A673 (cell line): ENCODE measurements at regions not wholly inside any gene's neighbourhood (a gene's known extent, or its start where the extent isn't known, plus 50 kb on each side); places are given as distances from the start of the nearest gene placed in this dataset.
"Not testable (repeated sequence)": the region's sequence is repeated elsewhere in the genome, so short reads cannot be mapped to it uniquely, and the experiment has no call there.

ENCODE experiments used
- BruUV-seq: library from RNA; stranded (reverse); fragments of 400-500 nt; replicated peaks from 2 replicates; lab custom pipeline; 2021; lab: Mats Ljungman, UMichigan
- CTCF ChIA-PET: fragments of 300-600 bp; sonication (Branson Sonifier 250); formaldehyde crosslinking; loops from one replicate; lab custom pipeline; 2022; ENCODE audit warnings: antibody characterized with exemption; lab: Charles Lee
- POLR2A ChIA-PET: fragments of 300-600 bp; sonication (Branson Sonifier 250); formaldehyde crosslinking; loops from one replicate; lab custom pipeline; 2022; ENCODE audit warnings: antibody characterized with exemption; ENCODE audit not compliant: low non-redundant PET; lab: Charles Lee
- DNase-seq: peaks from one replicate; pipeline ENCODE4 v3.0.0-alpha.2; 2015; ENCODE audit warnings: low spot score
- H3K27ac ChIP-seq: fragments of 200-600 bp; sonication (generic); 2 replicates; pipeline ENCODE4 v1.5.1; 2016; ENCODE audit warnings: mixed run types, low read depth, mild to moderate bottlenecking, mixed read lengths, antibody characterized with exemption, low read length; ENCODE audit not compliant: poor library complexity, severe bottlenecking
- H3K27me3 ChIP-seq: fragments of 200-600 bp; sonication (generic); replicated peaks from 2 replicates; pipeline ENCODE4 v1.6.1; 2017; ENCODE audit warnings: mixed run types, low read depth, mild to moderate bottlenecking, mixed read lengths, antibody characterized with exemption, low read length; ENCODE audit not compliant: insufficient read depth, poor library complexity
- H3K36me3 ChIP-seq: fragments of 200-600 bp; sonication (generic); 2 replicates; pipeline ENCODE4 v1.6.1; 2016; ENCODE audit warnings: mixed run types, mild to moderate bottlenecking, mixed read lengths, antibody characterized with exemption, low read length; ENCODE audit not compliant: insufficient read depth, poor library complexity, severe bottlenecking
- H3K4me1 ChIP-seq: fragments of 200-600 bp; sonication (generic); 2 replicates; pipeline ENCODE4 v1.6.1; 2017; ENCODE audit warnings: mixed run types, mild to moderate bottlenecking, mixed read lengths, antibody characterized with exemption, low read length; ENCODE audit not compliant: insufficient read depth, poor library complexity, severe bottlenecking
- H3K4me3 ChIP-seq: fragments of 200-600 bp; sonication (generic); 2 replicates; pipeline ENCODE4 v1.5.1; 2016; ENCODE audit warnings: low read depth, mixed run types, mild to moderate bottlenecking, mixed read lengths, low read length; ENCODE audit not compliant: poor library complexity, severe bottlenecking
- H3K9me3 ChIP-seq: fragments of 200-600 bp; sonication (generic); 2 replicates; pipeline ENCODE4 v1.6.1; 2016; ENCODE audit warnings: mixed run types, low read depth, mild to moderate bottlenecking, mixed read lengths, antibody characterized with exemption, low read length; ENCODE audit not compliant: poor library complexity, severe bottlenecking
- intact Hi-C: fragments of 100-400 bp; cut with micrococcal nuclease; formaldehyde crosslinking; loops from one replicate; pipeline ENCODE4 v1.10.0; 2022; ENCODE audit not compliant: unreplicated experiment

GRCh38 chr2:87654136-87654814 lies 93.6 kb upstream of the PLGLB2 start:
- POLR2A ChIA-PET, H3K27me3 ChIP-seq, H3K9me3 ChIP-seq, CTCF ChIA-PET, intact Hi-C loops, DNase-seq, BruUV-seq, H3K4me1 ChIP-seq, H3K4me3 ChIP-seq, H3K27ac ChIP-seq, H3K36me3 ChIP-seq: not testable (repeated sequence)

- CTCF ChIA-PET, H3K4me1 ChIP-seq, intact Hi-C loops, H3K9me3 ChIP-seq, DNase-seq, H3K27me3 ChIP-seq, H3K27ac ChIP-seq, POLR2A ChIA-PET, BruUV-seq, H3K36me3 ChIP-seq, H3K4me3 ChIP-seq: not testable (repeated sequence)
Measured at GRCh38 chr2:87657915-87658314, 90.0 kb upstream of the PLGLB2 start.

GRCh38 chr2:87658357-87658756 lies 89.5 kb upstream of the PLGLB2 start:
- POLR2A ChIA-PET, H3K27me3 ChIP-seq, H3K27ac ChIP-seq, intact Hi-C loops, H3K4me1 ChIP-seq, DNase-seq, H3K9me3 ChIP-seq, BruUV-seq, CTCF ChIA-PET, H3K36me3 ChIP-seq, H3K4me3 ChIP-seq: not testable (repeated sequence)

- H3K4me3 ChIP-seq, H3K27me3 ChIP-seq, CTCF ChIA-PET, H3K9me3 ChIP-seq, H3K36me3 ChIP-seq, DNase-seq, H3K27ac ChIP-seq, intact Hi-C loops, POLR2A ChIA-PET, BruUV-seq, H3K4me1 ChIP-seq: not testable (repeated sequence)
Measured at GRCh38 chr2:87658976-87659375, 88.9 kb upstream of the PLGLB2 start.

- CTCF ChIA-PET, H3K4me1 ChIP-seq, BruUV-seq, intact Hi-C loops, H3K27me3 ChIP-seq, H3K36me3 ChIP-seq, H3K9me3 ChIP-seq, H3K4me3 ChIP-seq, POLR2A ChIA-PET, H3K27ac ChIP-seq, DNase-seq: not testable (repeated sequence)
Measured at GRCh38 chr2:87660164-87660563, 87.7 kb upstream of the PLGLB2 start.

GRCh38 chr2:87662316-87663290 lies 85.3 kb upstream of the PLGLB2 start:
- BruUV-seq, H3K4me3 ChIP-seq, H3K36me3 ChIP-seq, H3K9me3 ChIP-seq, CTCF ChIA-PET, H3K4me1 ChIP-seq, H3K27ac ChIP-seq, DNase-seq, intact Hi-C loops, POLR2A ChIA-PET, H3K27me3 ChIP-seq: not testable (repeated sequence)

GRCh38 chr2:87663347-87663746 lies 84.5 kb upstream of the PLGLB2 start:
- H3K27me3 ChIP-seq, BruUV-seq, DNase-seq, H3K9me3 ChIP-seq, POLR2A ChIA-PET, H3K36me3 ChIP-seq, intact Hi-C loops, H3K27ac ChIP-seq, H3K4me1 ChIP-seq, H3K4me3 ChIP-seq, CTCF ChIA-PET: not testable (repeated sequence)
